ENCODE measurements at regions not wholly inside any gene's neighbourhood (a gene's known extent, or its start where the extent isn't known, plus 50 kb on each side); places are given as distances from the start of the nearest gene placed in this dataset.

- no peak for TF ChIP-seq ZNF416 (tag by site-specific recombination; IDR thresholded peaks at IDR 0.05)
- TF ChIP-seq WT1 (tag by site-specific recombination; IDR thresholded peaks at IDR 0.05): no peak
- no peak overlapping the region for H3K27ac ChIP-seq (ENCODE audit: extremely low read depth, low read depth, low read length)
- no peaks in the 10 kb centered on the region for H3K9me3 ChIP-seq (ENCODE audit: control insufficient read depth, insufficient read depth, low read depth, low read length)
- H3K4me3 ChIP-seq (ENCODE audit: low read depth, low read length): no peak overlapping the region
- CTCF ChIA-PET: interaction anchor here (0.7 to 0.9 kb wide), 2 partner anchors 133 to 898 kb away, joined by 3 to 4 read pairs; no protein-coding TSS in a partner anchor
- POLR2A ChIA-PET: no interaction called here
- H3K36me3 ChIP-seq (ENCODE audit: control insufficient read depth in 2 of 2, insufficient read depth in 1 of 2, low read length in 2 of 2): no peaks in the 10 kb centered on the region
- H3K4me1 ChIP-seq (ENCODE audit: control insufficient read depth, insufficient read depth, low read length): no peaks in the 10 kb centered on the region
Observed at GRCh38 chr1:209074575-209075250, 508.8 kb upstream of the CAMK1G start.

- no peak overlapping the region for H3K27ac ChIP-seq (ENCODE audit: extremely low read depth, low read depth, low read length)
- TF ChIP-seq ATF2 (tag by site-specific recombination; IDR thresholded peaks at IDR 0.05; ENCODE audit: low read depth): peak; percentile 50
- TF ChIP-seq KLF9 (tag by site-specific recombination; IDR thresholded peaks at IDR 0.05; ENCODE audit: low read depth): no peak
- CTCF ChIA-PET: no interaction called here
Observed at GRCh38 chr1:209076688-209077087, 506.8 kb upstream of the CAMK1G start.

GRCh38 chr1:209080170-209080781, 503.2 kb upstream of the CAMK1G start:
- TF ChIP-seq ZNF16 (tag by site-specific recombination; IDR thresholded peaks at IDR 0.05; ENCODE audit: low read depth) (no peak), ZNF174 (tag by site-specific recombination; IDR thresholded peaks at IDR 0.05) (no peak), ZNF701 (tag by site-specific recombination; IDR thresholded peaks at IDR 0.05) (no peak), ZNF677 (tag by site-specific recombination; IDR thresholded peaks at IDR 0.05) (no peak), ZNF146 (tag by site-specific recombination; IDR thresholded peaks at IDR 0.05) (no peak), ZBTB48 (tag by site-specific recombination; IDR thresholded peaks at IDR 0.05) (no peak), PRDM10 (tag by site-specific recombination; IDR thresholded peaks at IDR 0.05) (no peak), PRDM2 (tag by site-specific recombination; IDR thresholded peaks at IDR 0.05; ENCODE audit: borderline replicate concordance) (no peak)
- Histone ChIP-seq H3K4me3 (ENCODE audit: low read depth, low read length) (no peak overlapping the region), H3K36me3 (ENCODE audit: control insufficient read depth in 2 of 2, insufficient read depth in 1 of 2, low read length in 2 of 2) (no peaks in the 10 kb centered on the region), H3K4me1 (ENCODE audit: control insufficient read depth, insufficient read depth, low read length) (no peaks in the 10 kb centered on the region), H3K9me3 (ENCODE audit: control insufficient read depth, insufficient read depth, low read depth, low read length) (no peaks in the 10 kb centered on the region), H3K27ac (ENCODE audit: extremely low read depth, low read depth, low read length) (no peak overlapping the region)
- POLR2A ChIA-PET: no interaction called here
- CTCF ChIA-PET: interaction anchor here (0.5 kb wide), 1 partner anchor 111 kb away, joined by 3 read pairs; no protein-coding TSS in a partner anchor

More at GRCh38 chr1:209076688-209077087, 506.8 kb upstream of the CAMK1G start:
- POLR2A ChIA-PET: no interaction called here
- Histone ChIP-seq H3K9me3 (ENCODE audit: control insufficient read depth, insufficient read depth, low read depth, low read length) (no peaks in the 10 kb centered on the region), H3K4me3 (ENCODE audit: low read depth, low read length) (no peak overlapping the region), H3K4me1 (ENCODE audit: control insufficient read depth, insufficient read depth, low read length) (no peaks in the 10 kb centered on the region), H3K36me3 (ENCODE audit: control insufficient read depth in 2 of 2, insufficient read depth in 1 of 2, low read length in 2 of 2) (no peaks in the 10 kb centered on the region)
